Erythroblast (primary cell): ENCODE measurements at regions not wholly inside any gene's neighbourhood (a gene's known extent, or its start where the extent isn't known, plus 50 kb on each side); places are given as distances from the start of the nearest gene placed in this dataset.

Source experiments
- GATA1 ChIP-seq: IDR thresholded peaks from 2 replicates; pipeline ENCODE4 v1.6.1; 2011; ENCODE audit warnings: low read depth, mild to moderate bottlenecking, control low read depth, low read length, moderate library complexity
- POLR2A ChIP-seq: IDR thresholded peaks from 2 replicates; pipeline ENCODE4 v1.6.1; 2011; ENCODE audit warnings: mild to moderate bottlenecking, low read length

DNA sequence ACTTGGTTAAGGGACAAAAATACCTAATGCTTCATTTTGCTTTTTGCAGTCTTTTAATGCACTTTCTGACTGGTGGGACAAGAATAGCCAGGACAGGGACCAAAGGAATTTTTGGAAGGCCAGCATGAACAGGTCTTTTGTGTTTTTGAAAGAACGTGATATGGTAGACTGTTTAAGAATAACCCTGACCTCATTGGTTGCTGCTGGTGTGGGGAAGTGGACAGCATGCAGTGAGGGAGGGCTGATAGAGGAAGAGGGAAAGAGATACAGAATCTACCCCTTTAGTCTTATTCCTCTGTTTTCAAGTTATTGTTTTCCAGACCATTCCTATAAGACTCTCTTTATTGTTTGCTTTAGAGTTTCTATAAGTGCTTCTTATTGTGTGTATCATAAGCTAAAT is 816.2 kb downstream of the CDH11 start:
- TF ChIP-seq POLR2A (no peak), GATA1 (no peak)
